ENCODE measurements at regions not wholly inside any gene's neighbourhood (a gene's known extent, or its start where the extent isn't known, plus 50 kb on each side); places are given as distances from the start of the nearest gene placed in this dataset.

DNA sequence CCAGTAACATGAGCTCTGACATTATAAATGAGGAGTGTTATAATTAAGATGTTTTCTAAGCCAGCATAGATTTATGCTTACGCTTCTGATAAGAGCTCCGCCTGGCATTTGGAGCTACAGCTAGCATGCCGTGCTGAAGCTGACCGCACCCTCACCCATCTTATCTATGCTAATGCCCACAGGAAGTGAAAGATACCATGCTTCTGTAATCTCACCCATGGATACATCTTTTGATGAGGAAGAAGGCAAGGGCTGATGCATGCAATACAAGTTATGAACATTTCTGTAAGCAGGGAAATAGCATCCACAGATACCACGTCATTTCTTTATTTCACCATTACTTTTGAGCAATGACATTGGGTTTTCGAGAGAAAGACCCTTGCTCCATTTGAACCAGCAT is 82.3 kb downstream of the ARL4C start:
- Histone ChIP-seq H3K27me3 (ENCODE audit: control insufficient read depth, insufficient read depth, low read length) (no peaks in the 10 kb centered on the region), H3K36me3 (ENCODE audit: control insufficient read depth, insufficient read depth, low read length) (no peaks in the 10 kb centered on the region), H3K4me3 (ENCODE audit: low read depth, low read length) (no peak overlapping the region)
- TF ChIP-seq, protein P1, sequence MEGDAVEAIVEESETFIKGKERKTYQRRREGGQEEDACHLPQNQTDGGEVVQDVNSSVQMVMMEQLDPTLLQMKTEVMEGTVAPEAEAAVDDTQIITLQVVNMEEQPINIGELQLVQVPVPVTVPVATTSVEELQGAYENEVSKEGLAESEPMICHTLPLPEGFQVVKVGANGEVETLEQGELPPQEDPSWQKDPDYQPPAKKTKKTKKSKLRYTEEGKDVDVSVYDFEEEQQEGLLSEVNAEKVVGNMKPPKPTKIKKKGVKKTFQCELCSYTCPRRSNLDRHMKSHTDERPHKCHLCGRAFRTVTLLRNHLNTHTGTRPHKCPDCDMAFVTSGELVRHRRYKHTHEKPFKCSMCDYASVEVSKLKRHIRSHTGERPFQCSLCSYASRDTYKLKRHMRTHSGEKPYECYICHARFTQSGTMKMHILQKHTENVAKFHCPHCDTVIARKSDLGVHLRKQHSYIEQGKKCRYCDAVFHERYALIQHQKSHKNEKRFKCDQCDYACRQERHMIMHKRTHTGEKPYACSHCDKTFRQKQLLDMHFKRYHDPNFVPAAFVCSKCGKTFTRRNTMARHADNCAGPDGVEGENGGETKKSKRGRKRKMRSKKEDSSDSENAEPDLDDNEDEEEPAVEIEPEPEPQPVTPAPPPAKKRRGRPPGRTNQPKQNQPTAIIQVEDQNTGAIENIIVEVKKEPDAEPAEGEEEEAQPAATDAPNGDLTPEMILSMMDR (IDR thresholded peaks at IDR 0.05; ENCODE audit: insufficient read depth, low read length, poor library complexity, severe bottlenecking) = no peak
- DNase-seq (ENCODE audit: low read depth) = no peak

DNA sequence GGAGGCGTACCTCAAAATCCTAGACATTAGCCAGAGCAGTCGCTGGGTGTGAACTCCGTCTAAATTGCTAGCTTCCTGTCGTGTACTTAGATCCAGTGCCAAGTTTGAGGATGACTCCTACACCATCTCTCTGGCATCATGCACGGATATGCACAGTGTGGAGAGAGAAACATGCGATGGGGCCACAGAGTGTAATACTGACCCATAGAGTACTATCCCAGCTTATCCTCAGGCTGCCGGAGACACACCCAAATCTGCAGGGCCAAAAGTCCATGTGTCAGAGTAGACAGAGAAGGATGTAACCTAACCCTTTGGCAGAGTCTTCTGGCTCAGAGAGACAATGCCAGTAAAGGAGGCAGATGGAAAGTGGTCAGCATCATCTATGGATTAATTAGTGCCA is 84.2 kb downstream of the ARL4C start:
- no peaks in the 10 kb centered on the region for H3K36me3 ChIP-seq (ENCODE audit: control insufficient read depth, insufficient read depth, low read length)

DNA sequence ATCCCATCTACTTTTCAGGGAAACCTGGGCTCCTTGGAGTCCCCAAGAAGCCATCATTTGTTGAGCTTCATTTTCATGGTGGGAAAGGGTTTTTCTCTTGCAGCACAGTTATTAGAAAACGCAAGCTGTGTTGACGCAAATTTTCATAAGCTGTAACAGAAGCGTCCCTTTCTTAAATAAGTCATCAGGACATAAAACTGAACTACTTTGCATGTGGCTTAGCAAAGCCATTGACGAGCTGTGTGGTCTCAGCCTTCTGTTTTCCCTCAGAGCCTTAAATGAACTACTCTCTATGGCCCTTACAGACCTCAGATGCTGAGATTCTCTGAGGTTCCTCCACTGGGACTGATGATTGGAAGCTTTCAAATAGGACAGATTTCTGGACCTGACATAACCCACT is 85.1 kb downstream of the ARL4C start:
- no peak for DNase-seq (ENCODE audit: low read depth)
- H3K4me3 ChIP-seq (ENCODE audit: low read depth, low read length) = no peak overlapping the region
- no peaks in the 10 kb centered on the region for H3K36me3 ChIP-seq (ENCODE audit: control insufficient read depth, insufficient read depth, low read length)
- TF ChIP-seq, protein P1 (IDR thresholded peaks at IDR 0.05; ENCODE audit: insufficient read depth, low read length, poor library complexity, severe bottlenecking) = no peak
- H3K27me3 ChIP-seq (ENCODE audit: control insufficient read depth, insufficient read depth, low read length) = no peaks in the 10 kb centered on the region

More for the DNA sequence above, 84.2 kb downstream of the ARL4C start:
- no peaks in the 10 kb centered on the region for H3K27me3 ChIP-seq (ENCODE audit: control insufficient read depth, insufficient read depth, low read length)
- no peak overlapping the region for H3K4me3 ChIP-seq (ENCODE audit: low read depth, low read length)
- TF ChIP-seq, protein P1 (IDR thresholded peaks at IDR 0.05; ENCODE audit: insufficient read depth, low read length, poor library complexity, severe bottlenecking) = no peak
- DNase-seq (ENCODE audit: low read depth) = no peak

DNA sequence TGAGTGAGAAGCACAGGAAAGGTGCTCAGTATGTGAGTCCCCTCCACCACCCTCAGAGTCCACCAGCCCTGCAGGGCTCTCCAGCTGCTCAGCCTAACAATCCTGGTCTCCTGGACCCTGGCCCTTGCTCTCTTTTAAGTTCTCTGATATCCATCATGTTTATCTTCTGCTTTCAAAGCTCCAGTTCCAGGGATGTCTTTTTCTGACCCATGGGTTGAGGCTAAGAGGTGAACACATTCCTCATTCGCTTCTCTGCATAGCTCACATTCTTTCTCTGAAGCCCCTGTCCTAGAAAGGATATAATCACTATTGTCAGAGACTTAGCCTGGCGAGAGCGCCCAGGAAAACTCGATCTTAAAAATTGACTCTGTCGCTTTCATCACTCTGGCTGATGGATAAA is 86.4 kb downstream of the ARL4C start:
- Histone ChIP-seq H3K27me3 (ENCODE audit: control insufficient read depth, insufficient read depth, low read length) (no peaks in the 10 kb centered on the region), H3K36me3 (ENCODE audit: control insufficient read depth, insufficient read depth, low read length) (no peaks in the 10 kb centered on the region), H3K4me3 (ENCODE audit: low read depth, low read length) (no peak overlapping the region)
- DNase-seq (ENCODE audit: low read depth) = no peak
- TF ChIP-seq, protein P1 (IDR thresholded peaks at IDR 0.05; ENCODE audit: insufficient read depth, low read length, poor library complexity, severe bottlenecking) = no peak

DNA sequence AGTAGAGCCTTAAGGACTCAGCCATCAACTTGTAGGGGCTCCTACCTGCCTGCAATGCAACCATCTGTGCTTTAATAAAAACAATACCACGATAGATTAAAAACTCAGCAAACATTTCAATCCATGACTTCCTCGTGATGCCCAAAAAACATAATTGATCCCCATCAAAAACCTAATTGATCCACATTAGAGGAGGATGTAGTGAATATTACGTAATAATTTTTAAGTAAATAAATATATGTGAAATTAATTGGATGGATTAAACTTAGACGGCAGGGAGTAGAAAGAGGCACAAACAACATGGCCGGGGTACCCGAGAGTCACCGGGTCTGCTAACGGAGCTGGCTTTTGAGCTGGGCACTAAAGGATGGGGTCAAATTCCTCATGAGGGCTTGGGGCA is 87.3 kb downstream of the ARL4C start:
- Histone ChIP-seq H3K27me3 (ENCODE audit: control insufficient read depth, insufficient read depth, low read length) (no peaks in the 10 kb centered on the region), H3K4me3 (ENCODE audit: low read depth, low read length) (no peak overlapping the region), H3K36me3 (ENCODE audit: control insufficient read depth, insufficient read depth, low read length) (no peaks in the 10 kb centered on the region)
- TF ChIP-seq, protein P1 (IDR thresholded peaks at IDR 0.05; ENCODE audit: insufficient read depth, low read length, poor library complexity, severe bottlenecking) = no peak
- DNase-seq (ENCODE audit: low read depth) = no peak

DNA sequence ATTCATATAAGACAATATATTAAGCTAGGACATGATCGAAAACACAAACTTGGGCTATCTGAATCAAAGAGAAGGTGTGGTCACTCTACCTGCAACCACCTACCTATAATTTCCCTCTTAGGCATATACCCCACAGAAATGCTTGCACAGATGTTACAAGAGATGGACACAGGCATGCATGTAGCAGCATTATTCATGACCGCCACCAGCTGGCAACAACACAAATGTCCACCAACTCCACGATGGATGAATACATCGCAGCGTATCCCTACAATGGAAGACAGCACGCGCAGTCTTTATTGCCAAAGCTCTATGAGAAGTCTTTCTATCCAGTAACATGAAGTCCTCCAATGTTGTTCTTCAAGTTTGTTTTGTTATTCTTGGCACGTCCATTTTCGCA is 90.8 kb downstream of the ARL4C start:
- Histone ChIP-seq H3K36me3 (ENCODE audit: control insufficient read depth, insufficient read depth, low read length) (no peaks in the 10 kb centered on the region), H3K27me3 (ENCODE audit: control insufficient read depth, insufficient read depth, low read length) (no peaks in the 10 kb centered on the region), H3K4me3 (ENCODE audit: low read depth, low read length) (no peak overlapping the region)
- DNase-seq (ENCODE audit: low read depth) = no peak
- TF ChIP-seq, protein P1 (IDR thresholded peaks at IDR 0.05; ENCODE audit: insufficient read depth, low read length, poor library complexity, severe bottlenecking) = no peak
